Testis (tissue), 2 donors: ENCODE measurements at regions not wholly inside any gene's neighbourhood (a gene's known extent, or its start where the extent isn't known, plus 50 kb on each side); places are given as distances from the start of the nearest gene placed in this dataset.

Experiments used
- POLR2A ChIP-seq: fragments of 450-650 bp; IDR thresholded peaks from one replicate; pipeline ENCODE4 v1.6.1; 2017; ENCODE audit warnings: antibody characterized with exemption, mild to moderate bottlenecking, moderate library complexity
- TF ChIP-seq, protein P1 (sequence below), 3 experiments: fragments of 450-650 bp in 2 of 3; fragments of 200-600 bp in 1 of 3; sonication (generic) in 1 of 3; IDR thresholded peaks; one replicate each; pipeline ENCODE4 v1.5.1; 2016 to 2019; ENCODE audit warnings: antibody characterized with exemption in 3 of 3, mild to moderate bottlenecking in 2 of 3, moderate library complexity in 1 of 3

DNA sequence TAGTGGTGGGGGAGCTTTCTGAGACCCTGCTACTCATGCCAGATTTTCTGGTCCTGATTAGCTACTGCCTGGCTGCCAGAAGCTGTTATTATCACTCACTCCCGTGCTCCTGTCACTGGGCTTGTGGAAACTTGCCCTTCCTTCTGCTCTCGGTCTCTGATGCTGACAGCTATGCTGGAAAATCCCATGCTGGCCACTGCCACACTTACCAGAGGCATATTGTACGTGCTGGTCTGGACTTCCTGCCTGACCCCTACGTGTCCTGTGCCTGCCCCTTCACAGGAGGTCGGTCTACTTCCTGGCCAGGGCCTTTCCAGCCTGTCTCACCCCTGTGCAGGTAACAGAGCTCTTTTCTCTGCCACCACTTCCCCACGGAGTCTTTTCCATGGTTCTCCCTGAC, 149.4 kb upstream of the PLEKHG7 start:
- TF ChIP-seq, protein P1, sequence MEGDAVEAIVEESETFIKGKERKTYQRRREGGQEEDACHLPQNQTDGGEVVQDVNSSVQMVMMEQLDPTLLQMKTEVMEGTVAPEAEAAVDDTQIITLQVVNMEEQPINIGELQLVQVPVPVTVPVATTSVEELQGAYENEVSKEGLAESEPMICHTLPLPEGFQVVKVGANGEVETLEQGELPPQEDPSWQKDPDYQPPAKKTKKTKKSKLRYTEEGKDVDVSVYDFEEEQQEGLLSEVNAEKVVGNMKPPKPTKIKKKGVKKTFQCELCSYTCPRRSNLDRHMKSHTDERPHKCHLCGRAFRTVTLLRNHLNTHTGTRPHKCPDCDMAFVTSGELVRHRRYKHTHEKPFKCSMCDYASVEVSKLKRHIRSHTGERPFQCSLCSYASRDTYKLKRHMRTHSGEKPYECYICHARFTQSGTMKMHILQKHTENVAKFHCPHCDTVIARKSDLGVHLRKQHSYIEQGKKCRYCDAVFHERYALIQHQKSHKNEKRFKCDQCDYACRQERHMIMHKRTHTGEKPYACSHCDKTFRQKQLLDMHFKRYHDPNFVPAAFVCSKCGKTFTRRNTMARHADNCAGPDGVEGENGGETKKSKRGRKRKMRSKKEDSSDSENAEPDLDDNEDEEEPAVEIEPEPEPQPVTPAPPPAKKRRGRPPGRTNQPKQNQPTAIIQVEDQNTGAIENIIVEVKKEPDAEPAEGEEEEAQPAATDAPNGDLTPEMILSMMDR (IDR thresholded peaks at IDR 0.05): no peak
- TF ChIP-seq POLR2A: no peak
